ENCODE measurements at regions not wholly inside any gene's neighbourhood (a gene's known extent, or its start where the extent isn't known, plus 50 kb on each side); places are given as distances from the start of the nearest gene placed in this dataset.

GRCh38 chr11:122310766-122311165 lies 194.8 kb upstream of the BLID start:
- no peak overlapping the region for H3K27ac ChIP-seq
- H3K36me3 ChIP-seq, result no peaks in the 10 kb centered on the region
- intact Hi-C loops (cut with DNase I), result no loop called here
- H3K4me1 ChIP-seq, result peaks cover 5% of the 10 kb centered on the region
- no peaks in the 10 kb centered on the region for H3K27me3 ChIP-seq
- no peaks in the 10 kb centered on the region for H3K9me3 ChIP-seq
- no peak for DNase-seq (ENCODE audit: extremely low spot score in 2 of 2)
- TF ChIP-seq CTCF (IDR thresholded peaks at IDR 0.05), result no peak
- H3K4me3 ChIP-seq, result no peak overlapping the region

DNA sequence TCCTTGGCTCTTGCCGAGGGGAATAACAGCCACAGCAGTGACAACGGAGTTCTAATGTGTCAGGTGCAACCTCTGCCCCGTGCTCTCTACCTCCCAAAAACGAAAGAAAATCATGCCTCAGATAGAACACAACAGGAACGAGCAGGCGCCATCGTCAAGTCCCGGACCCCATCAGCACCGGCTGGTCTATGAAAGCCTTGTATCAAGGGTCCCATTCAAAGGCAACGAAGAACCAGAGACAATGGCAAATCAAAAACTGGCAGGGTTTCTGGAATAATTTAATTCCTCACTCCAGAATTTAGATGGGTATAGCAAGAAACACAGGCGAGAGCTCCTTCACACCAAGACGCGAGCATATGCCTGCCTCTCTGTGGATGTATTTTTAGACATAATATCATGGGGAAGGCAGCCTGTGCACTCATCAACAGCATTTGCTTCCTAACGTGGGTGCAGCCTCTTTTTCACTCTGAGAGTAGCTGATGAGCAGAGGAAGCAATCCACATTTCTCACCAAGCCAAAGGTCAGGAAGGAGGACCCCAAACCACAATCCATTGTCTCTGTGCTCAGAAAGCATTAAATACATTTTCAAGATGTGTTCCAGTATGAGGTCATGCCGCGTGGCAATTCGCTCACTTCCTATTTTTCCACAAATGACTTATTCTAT lies 193.4 kb upstream of the BLID start:
- H3K36me3 ChIP-seq, result no peaks in the 10 kb centered on the region
- no peak for TF ChIP-seq POLR2A (IDR thresholded peaks at IDR 0.05)
- no peak for TF ChIP-seq POLR2AphosphoS5 (IDR thresholded peaks at IDR 0.05; ENCODE audit: insufficient read depth in 1 of 2, low read depth in 1 of 2)
- no peak for TF ChIP-seq CTCF (IDR thresholded peaks at IDR 0.05)
- intact Hi-C loops (cut with DNase I), result no loop called here
- H3K27me3 ChIP-seq, result no peaks in the 10 kb centered on the region
- no peak overlapping the region for H3K27ac ChIP-seq
- H3K4me1 ChIP-seq, result peaks cover 8% of the 10 kb centered on the region
- H3K4me3 ChIP-seq, result no peak overlapping the region
- no peak for DNase-seq (ENCODE audit: extremely low spot score in 2 of 2)
- H3K9me3 ChIP-seq, result no peaks in the 10 kb centered on the region

DNA sequence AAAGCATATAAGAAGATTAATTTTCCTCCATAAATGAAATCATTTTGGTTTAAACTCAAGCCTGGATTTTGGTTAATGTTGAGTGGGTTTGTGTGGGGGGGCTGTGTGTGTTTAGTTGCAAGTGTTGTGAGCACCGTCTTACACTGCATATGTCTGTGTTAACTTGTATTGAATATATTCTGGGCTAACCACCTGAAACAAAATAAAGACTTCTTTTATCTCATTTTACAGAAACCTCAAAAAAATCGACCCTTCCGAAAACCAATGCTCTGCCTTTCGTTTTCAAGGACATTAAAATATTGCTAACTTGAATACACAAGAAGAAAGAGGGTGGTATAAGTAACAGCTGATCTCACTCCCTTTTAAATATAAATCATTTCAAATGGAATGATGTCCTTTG lies 192.2 kb upstream of the BLID start:
- no peaks in the 10 kb centered on the region for H3K36me3 ChIP-seq
- DNase-seq (ENCODE audit: extremely low spot score in 2 of 2), result no peak
- H3K4me1 ChIP-seq, result peaks cover 8% of the 10 kb centered on the region
- H3K9me3 ChIP-seq, result no peaks in the 10 kb centered on the region
- intact Hi-C loops (cut with DNase I), result no loop called here
- H3K27me3 ChIP-seq, result no peaks in the 10 kb centered on the region
- no peak overlapping the region for H3K4me3 ChIP-seq
- TF ChIP-seq POLR2A (IDR thresholded peaks at IDR 0.05) (no peak), POLR2AphosphoS5 (IDR thresholded peaks at IDR 0.05; ENCODE audit: insufficient read depth in 1 of 2, low read depth in 1 of 2) (no peak), CTCF (IDR thresholded peaks at IDR 0.05) (no peak)
- H3K27ac ChIP-seq, result no peak overlapping the region

DNA sequence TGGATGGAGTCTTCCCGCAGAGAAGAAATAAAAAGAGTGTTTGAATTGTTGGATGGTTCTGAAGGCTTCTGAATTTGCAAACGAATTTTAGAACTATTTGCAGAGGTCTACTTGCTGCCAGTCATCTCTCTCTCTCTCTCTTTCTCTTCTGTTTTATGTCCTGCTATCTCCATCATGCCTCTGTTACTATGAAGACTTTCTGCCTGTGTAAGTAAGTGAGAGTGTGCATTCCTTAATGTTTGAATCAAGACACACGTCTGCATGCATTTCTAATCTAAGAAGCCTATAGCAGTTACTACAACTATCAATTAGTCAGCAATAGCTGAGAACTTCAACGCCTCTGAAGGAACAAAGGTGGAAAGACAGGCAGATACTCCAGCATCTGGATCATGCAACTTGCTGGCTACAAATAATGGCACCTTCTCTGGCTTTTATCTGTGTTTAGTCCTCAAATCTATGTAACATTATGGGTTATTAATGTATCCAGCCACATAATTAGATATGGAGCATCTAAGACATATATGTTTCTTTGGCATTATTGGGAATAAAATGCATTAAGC lies 191.5 kb upstream of the BLID start:
- intact Hi-C loops (cut with DNase I), result no loop called here
- H3K27ac ChIP-seq, result no peak overlapping the region
- H3K27me3 ChIP-seq, result no peaks in the 10 kb centered on the region
- no peak overlapping the region for H3K4me3 ChIP-seq
- no peaks in the 10 kb centered on the region for H3K9me3 ChIP-seq
- TF ChIP-seq CTCF (IDR thresholded peaks at IDR 0.05) (no peak), POLR2AphosphoS5 (IDR thresholded peaks at IDR 0.05; ENCODE audit: insufficient read depth in 1 of 2, low read depth in 1 of 2) (no peak), POLR2A (IDR thresholded peaks at IDR 0.05) (no peak)
- no peaks in the 10 kb centered on the region for H3K36me3 ChIP-seq
- DNase-seq (ENCODE audit: extremely low spot score in 2 of 2), result no peak
- peaks cover 8% of the 10 kb centered on the region for H3K4me1 ChIP-seq

GRCh38 chr11:122306831-122307391 lies 190.9 kb upstream of the BLID start:
- peak overlapping the region; percentile 25 for H3K27ac ChIP-seq
- H3K4me3 ChIP-seq, result no peak overlapping the region
- no peak for DNase-seq (ENCODE audit: extremely low spot score in 2 of 2)
- no peaks in the 10 kb centered on the region for H3K36me3 ChIP-seq
- peaks cover 8% of the 10 kb centered on the region for H3K4me1 ChIP-seq
- no peaks in the 10 kb centered on the region for H3K27me3 ChIP-seq
- no peak for TF ChIP-seq POLR2A (IDR thresholded peaks at IDR 0.05)
- TF ChIP-seq POLR2AphosphoS5 (IDR thresholded peaks at IDR 0.05; ENCODE audit: insufficient read depth in 1 of 2, low read depth in 1 of 2), result no peak
- no peak for TF ChIP-seq CTCF (IDR thresholded peaks at IDR 0.05)
- intact Hi-C loops (cut with DNase I), result no loop called here
- H3K9me3 ChIP-seq, result no peaks in the 10 kb centered on the region

Data from vagina (tissue), 2 donors.